ENCODE measurements at regions not wholly inside any gene's neighbourhood (a gene's known extent, or its start where the extent isn't known, plus 50 kb on each side); places are given as distances from the start of the nearest gene placed in this dataset.

DNA sequence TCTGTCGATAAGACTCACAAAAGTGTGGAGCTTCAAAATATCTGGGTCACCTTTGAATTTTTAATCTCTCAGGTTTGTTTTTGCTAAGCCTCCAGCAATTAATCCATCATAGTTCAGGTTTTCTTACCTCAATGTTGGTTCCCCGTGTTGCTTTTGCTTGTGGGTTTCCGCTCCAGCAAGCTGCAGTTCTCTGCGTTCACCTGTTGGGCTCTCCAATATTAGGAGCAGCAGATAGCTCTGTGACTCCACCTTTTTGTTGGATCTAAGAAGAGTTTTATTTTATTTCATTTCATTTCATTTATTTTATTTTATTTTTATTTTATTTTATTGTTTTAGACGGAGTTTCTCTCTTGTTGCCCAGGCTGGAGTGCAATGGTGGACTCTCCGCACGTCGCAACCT is 335.5 kb downstream of the COL11A1 start:
- Histone ChIP-seq H3K9me2 (ENCODE audit: insufficient read depth, low read length) (no peaks in the 10 kb centered on the region), H3K27ac (ENCODE audit: low read depth, low read length, poor library complexity, severe bottlenecking) (no peak overlapping the region), H3K36me3 (ENCODE audit: insufficient read depth, low read length) (no peaks in the 10 kb centered on the region), H2AFZ (ENCODE audit: low read length) (no peak overlapping the region), H4K20me1 (ENCODE audit: insufficient read depth, low read length) (no peaks in the 10 kb centered on the region), H3K9me3 (ENCODE audit: low read length) (no peaks in the 10 kb centered on the region), H3K4me3 (ENCODE audit: low read depth, low read length, poor library complexity, severe bottlenecking) (no peak overlapping the region), H3K4me1 (ENCODE audit: insufficient read depth, low read length, poor library complexity, severe bottlenecking) (no peaks in the 10 kb centered on the region), H3K79me2 (ENCODE audit: insufficient read depth, low read depth, low read length) (no peaks in the 10 kb centered on the region), H3K4me2 (ENCODE audit: low read length) (no peak overlapping the region)
- ChIA-PET CTCF (ENCODE audit: unreplicated experiment) (no interaction called here), POLR2A (interaction anchor here (0.7 kb wide), 1 partner anchor 1563 kb away, joined by 4 read pairs; no protein-coding TSS in a partner anchor)
- TF ChIP-seq, protein P1, sequence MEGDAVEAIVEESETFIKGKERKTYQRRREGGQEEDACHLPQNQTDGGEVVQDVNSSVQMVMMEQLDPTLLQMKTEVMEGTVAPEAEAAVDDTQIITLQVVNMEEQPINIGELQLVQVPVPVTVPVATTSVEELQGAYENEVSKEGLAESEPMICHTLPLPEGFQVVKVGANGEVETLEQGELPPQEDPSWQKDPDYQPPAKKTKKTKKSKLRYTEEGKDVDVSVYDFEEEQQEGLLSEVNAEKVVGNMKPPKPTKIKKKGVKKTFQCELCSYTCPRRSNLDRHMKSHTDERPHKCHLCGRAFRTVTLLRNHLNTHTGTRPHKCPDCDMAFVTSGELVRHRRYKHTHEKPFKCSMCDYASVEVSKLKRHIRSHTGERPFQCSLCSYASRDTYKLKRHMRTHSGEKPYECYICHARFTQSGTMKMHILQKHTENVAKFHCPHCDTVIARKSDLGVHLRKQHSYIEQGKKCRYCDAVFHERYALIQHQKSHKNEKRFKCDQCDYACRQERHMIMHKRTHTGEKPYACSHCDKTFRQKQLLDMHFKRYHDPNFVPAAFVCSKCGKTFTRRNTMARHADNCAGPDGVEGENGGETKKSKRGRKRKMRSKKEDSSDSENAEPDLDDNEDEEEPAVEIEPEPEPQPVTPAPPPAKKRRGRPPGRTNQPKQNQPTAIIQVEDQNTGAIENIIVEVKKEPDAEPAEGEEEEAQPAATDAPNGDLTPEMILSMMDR (conservative IDR thresholded peaks at IDR 0.05; ENCODE audit: low read length): no peak
- TF ChIP-seq EZH2phosphoT487 (IDR thresholded peaks at IDR 0.05; ENCODE audit: borderline replicate concordance, low read depth, low read length): no peak
- DNase-seq (ENCODE audit: low spot score): no peak
- no TSS peak for BruUV-seq (replicated peaks)
- intact Hi-C loops (cut with micrococcal nuclease; ENCODE audit: unreplicated experiment): no loop called here

GRCh38 chr1:102758418-102758817 is 349.9 kb downstream of the COL11A1 start:
- no peak overlapping the region for H2AFZ ChIP-seq (ENCODE audit: low read length)
- H3K9me3 ChIP-seq (ENCODE audit: low read length): no peaks in the 10 kb centered on the region
- H3K36me3 ChIP-seq (ENCODE audit: insufficient read depth, low read length): no peaks in the 10 kb centered on the region
- TF ChIP-seq, protein P1 (conservative IDR thresholded peaks at IDR 0.05; ENCODE audit: low read length): no peak
- TF ChIP-seq EZH2phosphoT487 (IDR thresholded peaks at IDR 0.05; ENCODE audit: borderline replicate concordance, low read depth, low read length): no peak
- H4K20me1 ChIP-seq (ENCODE audit: insufficient read depth, low read length): no peaks in the 10 kb centered on the region
- no peak for DNase-seq (ENCODE audit: low spot score)
- CTCF ChIA-PET (ENCODE audit: unreplicated experiment): no interaction called here
- no peak overlapping the region for H3K4me2 ChIP-seq (ENCODE audit: low read length)
- no peaks in the 10 kb centered on the region for H3K79me2 ChIP-seq (ENCODE audit: insufficient read depth, low read depth, low read length)
- no TSS peak for BruUV-seq (replicated peaks)
- H3K4me1 ChIP-seq (ENCODE audit: insufficient read depth, low read length, poor library complexity, severe bottlenecking): no peaks in the 10 kb centered on the region
- POLR2A ChIA-PET: no interaction called here
- H3K9me2 ChIP-seq (ENCODE audit: insufficient read depth, low read length): no peaks in the 10 kb centered on the region
- intact Hi-C loops (cut with micrococcal nuclease; ENCODE audit: unreplicated experiment): no loop called here
- no peak overlapping the region for H3K27ac ChIP-seq (ENCODE audit: low read depth, low read length, poor library complexity, severe bottlenecking)
- no peak overlapping the region for H3K4me3 ChIP-seq (ENCODE audit: low read depth, low read length, poor library complexity, severe bottlenecking)

- ChIA-PET CTCF (ENCODE audit: unreplicated experiment) (no interaction called here), POLR2A (no interaction called here)
- intact Hi-C loops (cut with micrococcal nuclease; ENCODE audit: unreplicated experiment): no loop called here
Measured at GRCh38 chr1:102757363-102757762, 351.0 kb downstream of the COL11A1 start.

More at GRCh38 chr1:102757363-102757762, 351.0 kb downstream of the COL11A1 start:
- Histone ChIP-seq H3K27ac (ENCODE audit: low read depth, low read length, poor library complexity, severe bottlenecking) (no peak overlapping the region), H2AFZ (ENCODE audit: low read length) (no peak overlapping the region), H3K4me3 (ENCODE audit: low read depth, low read length, poor library complexity, severe bottlenecking) (no peak overlapping the region), H3K4me1 (ENCODE audit: insufficient read depth, low read length, poor library complexity, severe bottlenecking) (no peaks in the 10 kb centered on the region), H3K9me3 (ENCODE audit: low read length) (no peaks in the 10 kb centered on the region), H3K9me2 (ENCODE audit: insufficient read depth, low read length) (no peaks in the 10 kb centered on the region), H3K4me2 (ENCODE audit: low read length) (no peak overlapping the region), H4K20me1 (ENCODE audit: insufficient read depth, low read length) (no peaks in the 10 kb centered on the region), H3K79me2 (ENCODE audit: insufficient read depth, low read depth, low read length) (no peaks in the 10 kb centered on the region), H3K36me3 (ENCODE audit: insufficient read depth, low read length) (no peaks in the 10 kb centered on the region)
- BruUV-seq (replicated peaks): no TSS peak
- DNase-seq (ENCODE audit: low spot score): no peak
- no peak for TF ChIP-seq EZH2phosphoT487 (IDR thresholded peaks at IDR 0.05; ENCODE audit: borderline replicate concordance, low read depth, low read length)
- TF ChIP-seq, protein P1 (conservative IDR thresholded peaks at IDR 0.05; ENCODE audit: low read length): no peak
